ENCODE measurements at regions not wholly inside any gene's neighbourhood (a gene's known extent, or its start where the extent isn't known, plus 50 kb on each side); places are given as distances from the start of the nearest gene placed in this dataset.
"Not testable (repeated sequence)": the region's sequence is repeated elsewhere in the genome, so short reads cannot be mapped to it uniquely, and the experiment has no call there.

DNA sequence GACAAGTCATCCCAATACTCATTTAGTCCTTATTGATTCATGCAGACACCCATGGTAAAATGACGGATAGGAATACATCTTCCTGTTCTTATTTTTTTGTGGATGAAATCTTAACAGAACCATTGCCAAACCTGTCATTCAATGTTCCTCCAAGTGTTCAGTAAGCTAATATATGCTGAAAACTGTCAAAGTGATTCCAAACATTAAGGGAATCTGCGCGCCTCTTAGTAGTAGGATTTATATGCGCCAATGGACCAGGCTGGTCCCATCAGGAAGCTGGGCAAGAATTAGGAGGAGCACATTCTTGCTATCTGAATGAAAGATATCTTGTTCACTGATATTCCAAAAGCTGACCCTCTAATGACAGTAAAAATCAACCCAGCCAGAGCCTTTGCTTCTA lies 168.9 kb upstream of the STMND1 start:
- TF ChIP-seq, protein P1, sequence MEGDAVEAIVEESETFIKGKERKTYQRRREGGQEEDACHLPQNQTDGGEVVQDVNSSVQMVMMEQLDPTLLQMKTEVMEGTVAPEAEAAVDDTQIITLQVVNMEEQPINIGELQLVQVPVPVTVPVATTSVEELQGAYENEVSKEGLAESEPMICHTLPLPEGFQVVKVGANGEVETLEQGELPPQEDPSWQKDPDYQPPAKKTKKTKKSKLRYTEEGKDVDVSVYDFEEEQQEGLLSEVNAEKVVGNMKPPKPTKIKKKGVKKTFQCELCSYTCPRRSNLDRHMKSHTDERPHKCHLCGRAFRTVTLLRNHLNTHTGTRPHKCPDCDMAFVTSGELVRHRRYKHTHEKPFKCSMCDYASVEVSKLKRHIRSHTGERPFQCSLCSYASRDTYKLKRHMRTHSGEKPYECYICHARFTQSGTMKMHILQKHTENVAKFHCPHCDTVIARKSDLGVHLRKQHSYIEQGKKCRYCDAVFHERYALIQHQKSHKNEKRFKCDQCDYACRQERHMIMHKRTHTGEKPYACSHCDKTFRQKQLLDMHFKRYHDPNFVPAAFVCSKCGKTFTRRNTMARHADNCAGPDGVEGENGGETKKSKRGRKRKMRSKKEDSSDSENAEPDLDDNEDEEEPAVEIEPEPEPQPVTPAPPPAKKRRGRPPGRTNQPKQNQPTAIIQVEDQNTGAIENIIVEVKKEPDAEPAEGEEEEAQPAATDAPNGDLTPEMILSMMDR (IDR thresholded peaks at IDR 0.05; ENCODE audit: low read depth, low read length, missing control alignments) = no peak
- DNase-seq (ENCODE audit: extremely low read depth, low read depth) = no peak
- H3K4me3 ChIP-seq (replicated peaks; ENCODE audit: low read depth, low read length) = no peak overlapping the region

DNA sequence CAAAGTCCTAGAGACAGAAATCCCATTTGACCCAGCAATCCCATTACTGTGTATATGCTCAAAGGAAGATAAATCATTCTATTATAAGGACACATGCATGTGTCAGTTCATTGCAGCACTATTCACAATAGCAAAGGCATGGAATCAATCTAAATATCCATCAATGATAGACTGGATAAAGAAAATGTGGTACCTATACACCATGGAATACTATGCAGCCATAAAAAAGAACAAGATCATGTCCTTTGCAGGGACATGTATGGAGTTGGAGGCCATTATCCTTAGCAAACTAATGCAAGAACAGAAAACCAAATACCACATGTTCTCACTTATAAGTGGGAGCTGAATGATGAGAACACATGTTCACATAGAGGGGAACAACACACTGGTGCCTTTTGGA lies 169.8 kb upstream of the ATXN1 start:
- DNase-seq (ENCODE audit: extremely low read depth, low read depth); H3K4me3 ChIP-seq (replicated peaks; ENCODE audit: low read depth, low read length): not testable (repeated sequence)

DNA sequence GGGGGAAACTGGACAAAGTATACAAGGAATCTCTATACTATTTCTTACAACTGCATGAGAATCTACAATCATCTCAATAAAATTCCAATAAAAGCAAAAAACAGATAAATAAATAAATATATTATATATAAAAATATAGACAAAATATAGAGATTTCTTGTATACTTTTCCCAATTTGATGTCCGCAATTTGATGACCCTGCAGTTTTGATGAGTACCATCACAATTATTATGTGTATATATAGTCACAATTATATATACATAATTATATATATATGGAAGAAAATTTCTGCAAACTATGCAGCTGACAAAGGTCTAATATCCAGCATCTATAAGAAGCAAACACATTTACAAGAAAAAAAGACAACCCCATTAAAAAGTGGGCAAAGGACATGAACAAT lies 169.2 kb upstream of the ATXN1 start:
- no peak for DNase-seq (ENCODE audit: extremely low read depth, low read depth)
- H3K4me3 ChIP-seq (replicated peaks; ENCODE audit: low read depth, low read length) = no peak overlapping the region
- TF ChIP-seq, protein P1 (IDR thresholded peaks at IDR 0.05; ENCODE audit: low read depth, low read length, missing control alignments) = no peak

DNA sequence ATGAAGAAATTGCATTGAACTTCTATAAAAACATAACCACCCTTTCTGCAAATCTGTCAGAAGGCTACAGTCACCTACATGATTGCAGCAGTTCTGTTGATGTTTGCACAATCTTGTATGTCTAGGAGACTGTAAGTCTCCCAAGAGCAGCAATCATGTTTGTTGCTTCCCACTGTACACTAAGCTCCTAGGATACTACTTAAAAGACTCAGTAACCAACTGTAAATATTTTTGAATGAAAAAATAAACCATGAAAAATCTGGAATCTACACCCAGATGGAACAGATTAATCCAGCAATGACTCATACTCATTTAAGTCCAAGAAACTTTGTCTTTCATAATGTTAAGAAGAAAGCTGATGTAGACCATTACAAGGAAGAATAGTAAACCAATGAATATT lies 168.5 kb upstream of the ATXN1 start:
- no peak overlapping the region for H3K4me3 ChIP-seq (replicated peaks; ENCODE audit: low read depth, low read length)
- DNase-seq (ENCODE audit: extremely low read depth, low read depth) = peak; percentile 96
- TF ChIP-seq, protein P1 (IDR thresholded peaks at IDR 0.05; ENCODE audit: low read depth, low read length, missing control alignments) = no peak

DNA sequence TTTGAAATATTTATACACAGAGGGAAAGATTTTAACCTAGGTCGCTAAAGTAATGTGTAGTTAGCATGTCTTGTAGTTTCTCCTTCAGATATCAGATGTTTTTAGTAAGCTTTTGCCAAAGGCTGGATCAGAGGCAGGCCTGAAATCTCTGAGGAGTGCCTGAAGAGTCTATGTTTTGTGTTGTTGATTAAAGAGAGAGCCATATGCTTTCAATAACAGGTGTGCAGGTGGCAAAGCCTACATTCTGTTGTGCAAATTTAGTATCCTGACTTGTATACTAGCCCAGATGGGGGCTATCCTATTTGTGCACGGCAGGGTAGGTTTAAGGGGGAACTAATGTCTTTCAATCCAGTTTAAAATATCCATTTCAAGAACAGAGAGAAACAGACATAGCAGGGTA lies 167.1 kb upstream of the ATXN1 start:
- TF ChIP-seq, protein P1 (IDR thresholded peaks at IDR 0.05; ENCODE audit: low read depth, low read length, missing control alignments) = no peak
- no peak overlapping the region for H3K4me3 ChIP-seq (replicated peaks; ENCODE audit: low read depth, low read length)
- DNase-seq (ENCODE audit: extremely low read depth, low read depth) = no peak

DNA sequence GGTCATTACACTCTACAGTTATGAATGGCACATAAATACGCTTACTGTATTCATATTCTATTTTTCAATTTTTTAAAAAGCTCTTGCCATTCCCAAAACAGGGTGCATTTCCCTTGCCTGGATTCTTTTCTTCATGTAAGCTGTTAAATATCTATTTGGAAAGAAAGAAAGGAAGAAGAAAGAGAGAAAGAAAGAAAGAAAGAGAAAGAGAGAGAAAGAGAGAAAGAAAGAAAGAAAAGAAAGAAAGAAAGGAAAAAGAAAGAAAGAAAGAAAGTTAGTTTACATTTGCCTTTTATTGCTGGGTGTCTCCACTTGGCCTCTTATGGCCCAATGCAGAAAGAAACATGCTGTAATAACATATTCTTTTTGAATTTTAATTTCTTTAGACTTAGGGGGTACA lies 165.9 kb upstream of the ATXN1 start:
- TF ChIP-seq, protein P1 (IDR thresholded peaks at IDR 0.05; ENCODE audit: low read depth, low read length, missing control alignments) = no peak
- DNase-seq (ENCODE audit: extremely low read depth, low read depth) = no peak
- no peak overlapping the region for H3K4me3 ChIP-seq (replicated peaks; ENCODE audit: low read depth, low read length)

DNA sequence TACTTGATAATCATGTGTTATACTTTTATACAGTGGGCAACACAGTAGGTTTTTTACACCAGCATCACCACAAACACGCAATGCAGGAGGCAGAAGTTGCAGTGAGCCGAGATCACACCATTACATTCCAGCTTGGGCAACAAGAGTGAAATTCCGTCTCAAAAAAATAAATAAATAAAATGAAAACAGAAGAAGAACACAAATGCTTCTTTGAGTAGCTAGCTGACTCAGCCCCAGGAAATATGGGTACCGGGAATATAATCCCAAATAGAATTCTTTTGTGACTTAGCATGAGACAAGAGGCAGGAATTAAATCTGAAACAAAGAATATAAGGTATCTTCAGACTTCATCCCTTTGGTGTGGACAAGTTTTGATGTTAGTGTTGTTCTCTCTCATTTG lies 164.2 kb upstream of the ATXN1 start:
- TF ChIP-seq, protein P1 (IDR thresholded peaks at IDR 0.05; ENCODE audit: low read depth, low read length, missing control alignments) = no peak
- H3K4me3 ChIP-seq (replicated peaks; ENCODE audit: low read depth, low read length) = no peak overlapping the region
- DNase-seq (ENCODE audit: extremely low read depth, low read depth) = no peak

Data from HFF-Myc (cell line).